HG02623 (cell line): ENCODE measurements at regions not wholly inside any gene's neighbourhood (a gene's known extent, or its start where the extent isn't known, plus 50 kb on each side); places are given as distances from the start of the nearest gene placed in this dataset.
"Not testable (repeated sequence)": the region's sequence is repeated elsewhere in the genome, so short reads cannot be mapped to it uniquely, and the experiment has no call there.

Source experiments
- ATAC-seq: cut with Tn5 transposase; IDR thresholded peaks from one replicate; pipeline ENCODE4 v1.9.1; 2021; ENCODE audit warnings: moderate library complexity; ENCODE audit not compliant: unreplicated experiment

- no peak for ATAC-seq
Measured at GRCh38 chr13:47708386-47708785, 292.7 kb downstream of the SUCLA2 start.

GRCh38 chr13:47707414-47707813 lies 293.7 kb downstream of the SUCLA2 start:
- ATAC-seq, result no peak

GRCh38 chr13:47705185-47705584 lies 295.9 kb downstream of the SUCLA2 start:
- no peak for ATAC-seq

GRCh38 chr13:47696674-47697073 lies 304.4 kb downstream of the SUCLA2 start:
- no peak for ATAC-seq

- ATAC-seq, result no peak
Measured at GRCh38 chr13:47687577-47687976, 313.5 kb downstream of the SUCLA2 start.

GRCh38 chr13:47685156-47685555 lies 315.9 kb downstream of the SUCLA2 start:
- not testable (repeated sequence) for ATAC-seq

- no peak for ATAC-seq
Measured at GRCh38 chr13:47680748-47681147, 320.3 kb downstream of the SUCLA2 start.

- ATAC-seq, result no peak
Measured at GRCh38 chr13:47679401-47679800, 321.7 kb downstream of the SUCLA2 start.

- ATAC-seq, result no peak
Measured at GRCh38 chr13:47678201-47678968, 322.7 kb downstream of the SUCLA2 start.

- ATAC-seq, result no peak
Measured at GRCh38 chr13:47675871-47676270, 325.2 kb downstream of the SUCLA2 start.

- ATAC-seq, result no peak
Measured at GRCh38 chr13:47673009-47673850, 327.8 kb downstream of the SUCLA2 start.

- no peak for ATAC-seq
Measured at GRCh38 chr13:47672245-47673008, 328.6 kb downstream of the SUCLA2 start.

- ATAC-seq, result no peak
Measured at GRCh38 chr13:47671776-47672175, 329.3 kb downstream of the SUCLA2 start.

- ATAC-seq, result no peak
Measured at GRCh38 chr13:47665043-47665442, 336.0 kb downstream of the SUCLA2 start.

GRCh38 chr13:47661076-47661475 lies 340.0 kb downstream of the SUCLA2 start:
- no peak for ATAC-seq

GRCh38 chr13:47656651-47657050 lies 344.4 kb downstream of the SUCLA2 start:
- no peak for ATAC-seq

GRCh38 chr13:47650209-47650608 lies 350.9 kb downstream of the SUCLA2 start:
- ATAC-seq, result no peak

GRCh38 chr13:47647001-47647400 lies 354.1 kb downstream of the SUCLA2 start:
- no peak for ATAC-seq

GRCh38 chr13:47646298-47646697 lies 354.8 kb downstream of the SUCLA2 start:
- ATAC-seq, result no peak

- ATAC-seq, result no peak
Measured at GRCh38 chr13:47639738-47640447, 361.2 kb downstream of the SUCLA2 start.

GRCh38 chr13:47638627-47639026 lies 362.4 kb downstream of the SUCLA2 start:
- no peak for ATAC-seq
